NCI-H226 (cell line): ENCODE measurements at regions not wholly inside any gene's neighbourhood (a gene's known extent, or its start where the extent isn't known, plus 50 kb on each side); places are given as distances from the start of the nearest gene placed in this dataset.
"Not testable (repeated sequence)": the region's sequence is repeated elsewhere in the genome, so short reads cannot be mapped to it uniquely, and the experiment has no call there.

Experiments used
- DNase-seq: peaks from one replicate; pipeline ENCODE4 v3.0.0-alpha.2; 2015

- DNase-seq = not testable (repeated sequence)
These were observed 2834.1 kb downstream of the RPIA start for GRCh38 chr2:91525587-91525986.

DNA sequence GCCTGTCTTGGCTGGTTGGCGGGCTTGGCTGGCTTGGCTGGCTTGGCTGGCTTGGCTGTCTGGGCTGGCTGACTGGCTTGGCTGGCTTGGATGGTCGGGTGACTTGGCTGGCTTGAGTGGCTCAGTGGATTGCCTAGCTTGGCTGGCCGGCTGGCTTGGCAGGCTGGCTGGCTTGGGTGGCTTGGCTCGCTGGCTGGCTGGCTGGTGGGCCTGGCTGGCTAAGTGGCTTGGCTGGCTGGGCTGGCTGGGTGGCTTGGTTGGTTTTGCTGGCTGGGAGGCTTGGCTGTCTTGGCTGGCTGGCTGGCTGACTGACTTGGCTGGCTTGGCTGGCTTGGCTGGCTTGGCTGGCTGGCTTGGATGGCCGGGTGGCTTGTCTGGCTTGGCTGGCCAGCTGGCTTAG lies 2834.6 kb downstream of the RPIA start:
- DNase-seq = not testable (repeated sequence)

GRCh38 chr2:91527056-91527455 lies 2835.6 kb downstream of the RPIA start:
- not testable (repeated sequence) for DNase-seq

DNA sequence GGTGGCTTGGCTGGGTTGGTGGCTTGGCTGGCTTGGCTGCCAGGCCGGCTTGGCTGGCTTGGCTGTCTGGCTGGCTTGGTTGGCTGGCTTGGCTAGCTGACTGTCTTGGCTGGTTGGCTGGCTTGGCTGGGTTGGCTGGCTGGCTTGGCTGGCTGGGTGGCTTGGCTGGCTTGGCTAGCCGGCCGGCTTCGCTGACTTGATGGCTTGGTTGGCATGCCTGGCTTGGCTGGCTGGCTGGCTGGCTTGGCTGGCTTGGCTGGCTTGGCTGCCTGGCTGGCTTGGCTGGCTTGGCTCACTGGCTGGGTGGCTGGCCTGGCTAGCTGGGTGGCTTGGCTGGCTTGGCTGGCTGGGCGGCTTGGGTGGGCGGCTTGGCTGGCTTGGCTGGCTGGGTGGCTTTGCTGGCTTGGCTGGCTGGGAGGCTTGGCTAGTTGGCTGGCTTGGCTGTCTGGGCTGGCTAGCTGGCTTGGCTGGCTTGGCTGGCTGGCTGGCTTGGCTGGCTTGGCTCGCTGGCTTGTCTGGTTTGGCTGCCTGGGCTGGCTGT lies 2836.1 kb downstream of the RPIA start:
- DNase-seq = not testable (repeated sequence)

DNA sequence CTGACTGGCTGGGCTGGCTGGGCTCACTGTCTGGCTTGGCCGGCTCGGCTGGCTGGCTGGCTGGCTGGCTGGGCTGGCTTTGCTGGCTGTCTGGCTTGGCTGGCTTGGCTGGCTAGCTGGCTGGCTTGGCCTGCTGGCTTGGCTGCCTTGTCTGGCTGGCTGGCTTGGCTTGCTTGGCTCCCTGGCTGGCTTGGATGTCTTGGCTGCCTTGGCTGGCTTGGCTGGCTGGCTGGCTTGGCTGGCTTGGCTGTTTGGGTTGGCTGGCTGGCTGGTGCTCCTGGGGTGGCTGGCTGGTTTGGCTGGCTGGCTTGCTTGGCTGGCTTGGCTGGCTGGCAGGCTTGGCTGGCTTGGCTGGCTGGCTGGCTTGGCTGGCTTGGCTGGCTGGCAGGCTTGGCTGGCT lies 2836.9 kb downstream of the RPIA start:
- not testable (repeated sequence) for DNase-seq

GRCh38 chr2:91536109-91536508 lies 2844.6 kb downstream of the RPIA start:
- DNase-seq = not testable (repeated sequence)

- not testable (repeated sequence) for DNase-seq
These were observed 2845.2 kb downstream of the RPIA start for GRCh38 chr2:91536549-91537263.

DNA sequence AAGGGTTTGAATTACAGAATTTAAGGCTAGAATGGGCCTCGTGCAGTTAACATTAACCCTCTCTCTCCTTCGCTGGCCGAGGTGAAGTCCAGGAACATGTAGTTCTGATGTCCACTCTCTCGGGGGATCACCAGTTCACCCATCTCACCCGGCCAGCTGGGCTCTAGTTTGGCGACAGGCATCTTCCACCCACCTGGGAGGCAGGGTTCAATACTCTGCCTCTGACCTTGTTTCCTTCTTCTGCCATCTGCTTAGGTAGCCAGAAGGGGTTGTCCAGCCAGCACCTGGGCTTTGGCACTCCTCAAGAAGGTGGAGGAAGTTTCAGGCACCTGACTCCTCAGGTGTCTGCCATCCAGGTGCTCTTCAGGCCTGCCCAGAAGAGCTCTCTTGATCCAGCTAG lies 2857.8 kb downstream of the RPIA start:
- not testable (repeated sequence) for DNase-seq

GRCh38 chr2:91558234-91558633 lies 2866.8 kb downstream of the RPIA start:
- DNase-seq = not testable (repeated sequence)

- not testable (repeated sequence) for DNase-seq
These were observed 2867.8 kb downstream of the RPIA start for GRCh38 chr2:91559269-91559668.

DNA sequence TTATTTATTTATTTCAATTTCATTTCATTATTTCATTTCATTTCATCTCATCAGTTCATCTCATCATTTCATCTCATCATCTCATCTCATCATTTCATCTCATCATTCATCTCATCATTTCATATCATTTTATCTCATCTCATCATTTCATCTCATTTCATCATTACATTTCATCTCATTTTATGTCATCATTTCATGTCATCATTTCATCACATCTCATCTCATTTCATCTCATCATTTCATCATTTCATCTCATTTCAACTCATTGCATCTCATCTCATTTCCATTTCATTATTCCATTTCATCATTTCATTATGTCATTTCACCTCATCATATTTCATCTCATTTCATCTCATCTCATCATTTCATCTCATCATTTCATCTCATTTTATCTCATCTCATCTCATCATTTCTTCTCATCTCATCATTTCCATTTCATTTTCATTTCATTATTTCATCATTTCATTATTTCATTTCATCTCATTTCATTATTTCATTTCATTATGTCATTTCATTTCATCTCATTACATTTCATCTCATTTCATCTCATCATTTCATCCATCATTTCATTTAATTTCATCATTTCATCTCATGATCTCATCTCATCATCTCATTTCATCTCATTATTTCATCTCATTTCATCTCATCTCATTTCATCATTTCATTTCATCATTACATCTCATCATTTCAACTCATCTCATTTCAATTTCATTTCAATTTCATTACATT lies 2868.6 kb downstream of the RPIA start:
- DNase-seq = not testable (repeated sequence)

GRCh38 chr2:91562184-91562583 lies 2870.7 kb downstream of the RPIA start:
- DNase-seq = not testable (repeated sequence)

DNA sequence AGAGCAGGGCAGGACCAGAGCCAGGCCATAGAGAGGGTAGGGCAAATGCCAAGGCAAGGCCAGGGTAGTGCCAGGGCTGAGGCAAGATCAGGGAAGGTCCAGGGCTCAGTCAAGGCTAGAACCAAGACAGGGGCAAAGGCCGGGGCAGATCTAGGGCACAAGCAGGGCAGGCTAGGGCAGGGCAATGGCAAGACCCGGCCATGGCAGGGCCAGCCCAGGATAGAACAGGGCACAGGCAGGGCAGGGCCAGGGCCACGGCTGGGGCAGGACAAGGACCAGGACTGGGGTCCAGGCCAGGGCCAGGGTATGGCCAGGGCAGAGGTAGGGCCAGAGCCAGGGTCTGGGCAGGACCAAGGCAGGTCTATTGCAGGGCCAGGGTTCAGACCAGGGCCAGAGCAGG lies 2873.2 kb downstream of the RPIA start:
- DNase-seq = not testable (repeated sequence)

- not testable (repeated sequence) for DNase-seq
These were observed 2874.4 kb downstream of the RPIA start for GRCh38 chr2:91565689-91566430.

GRCh38 chr2:91566611-91567010 lies 2875.1 kb downstream of the RPIA start:
- not testable (repeated sequence) for DNase-seq

- not testable (repeated sequence) for DNase-seq
These were observed 2876.3 kb downstream of the RPIA start for GRCh38 chr2:91567546-91568335.

- DNase-seq = not testable (repeated sequence)
These were observed 2877.2 kb downstream of the RPIA start for GRCh38 chr2:91568391-91569338.

- DNase-seq = not testable (repeated sequence)
These were observed 2879.9 kb downstream of the RPIA start for GRCh38 chr2:91571239-91571923.

GRCh38 chr2:91573018-91573417 lies 2881.5 kb downstream of the RPIA start:
- DNase-seq = not testable (repeated sequence)

DNA sequence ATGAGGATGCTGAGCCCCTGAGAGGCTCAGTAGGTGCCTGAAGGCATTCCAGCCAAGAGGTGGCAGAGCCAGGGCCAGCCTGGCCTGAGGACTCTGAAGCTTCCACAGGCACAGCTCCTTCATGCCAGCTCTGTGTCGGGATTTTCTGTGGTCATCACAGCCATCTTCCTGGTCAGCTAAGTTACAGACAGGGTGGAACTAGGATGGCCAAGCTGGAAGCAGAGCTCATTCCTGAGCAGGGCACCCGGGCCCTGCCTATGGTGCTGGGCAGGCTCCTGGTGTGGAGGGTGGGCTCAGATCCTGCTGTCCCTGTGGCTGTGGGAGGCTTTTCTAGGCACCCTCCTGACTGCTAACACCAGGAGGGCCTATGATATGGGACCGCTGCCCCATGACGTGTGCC lies 2882.3 kb downstream of the RPIA start:
- DNase-seq = not testable (repeated sequence)
